Endothelial cell of umbilical vein (primary cell): ENCODE measurements at regions not wholly inside any gene's neighbourhood (a gene's known extent, or its start where the extent isn't known, plus 50 kb on each side); places are given as distances from the start of the nearest gene placed in this dataset.
"Not testable (repeated sequence)": the region's sequence is repeated elsewhere in the genome, so short reads cannot be mapped to it uniquely, and the experiment has no call there.

ENCODE experiments used
- CTCF ChIP-seq, 2 donors: IDR thresholded peaks; 1 replicate in 1 of 2; 2 replicates in 1 of 2; pipeline ENCODE4 v1.5.1; 2011; ENCODE audit warnings: low read length in 2 of 2, mild to moderate bottlenecking in 2 of 2, moderate library complexity in 2 of 2, control low read depth in 1 of 2, inconsistent platforms in 1 of 2, low read depth in 1 of 2; ENCODE audit not compliant: insufficient read depth in 1 of 2; ENCODE audit errors: extremely low read depth in 1 of 2
- EZH2 ChIP-seq: IDR thresholded peaks from 2 replicates; pipeline ENCODE4 v1.6.1; 2012; ENCODE audit warnings: borderline replicate concordance, low read depth, mild to moderate bottlenecking, moderate library complexity, low read length, inconsistent platforms; ENCODE audit not compliant: severe bottlenecking
- FOS ChIP-seq: IDR thresholded peaks from 2 replicates; pipeline ENCODE4 v1.6.1; 2011; ENCODE audit warnings: mild to moderate bottlenecking, low read length, moderate library complexity, borderline replicate concordance; ENCODE audit not compliant: insufficient read depth
- JUN ChIP-seq: IDR thresholded peaks from 2 replicates; pipeline ENCODE4 v1.6.1; 2011; ENCODE audit warnings: borderline replicate concordance, low read depth; ENCODE audit not compliant: insufficient read length, insufficient read depth
- MAX ChIP-seq: IDR thresholded peaks from 2 replicates; pipeline ENCODE4 v1.6.1; 2011; ENCODE audit not compliant: insufficient read depth, insufficient read length
- POLR2A ChIP-seq: IDR thresholded peaks from 2 replicates; pipeline ENCODE4 v1.6.1; 2012; ENCODE audit warnings: low read depth, mild to moderate bottlenecking, control low read depth, low read length
- POLR2AphosphoS5 ChIP-seq: IDR thresholded peaks from 2 replicates; pipeline ENCODE4 v1.6.1; 2012; ENCODE audit warnings: low read depth, mild to moderate bottlenecking, control low read depth, low read length, moderate library complexity; ENCODE audit not compliant: insufficient read depth

- TF ChIP-seq MAX; EZH2; CTCF (IDR thresholded peaks at IDR 0.05; ENCODE audit: extremely low read depth in 1 of 2, insufficient read depth in 1 of 2, low read depth in 1 of 2, low read length in 2 of 2); POLR2AphosphoS5; FOS; POLR2A; JUN: not testable (repeated sequence)
These were observed 933.4 kb upstream of the TPTE start for GRCh38 chr21:9587941-9588340.
